ENCODE measurements at regions not wholly inside any gene's neighbourhood (a gene's known extent, or its start where the extent isn't known, plus 50 kb on each side); places are given as distances from the start of the nearest gene placed in this dataset.

- no peak overlapping the region for H3K4me3 Mint-ChIP-seq
- H3K9ac ChIP-seq (ENCODE audit: insufficient read depth, low read length, poor library complexity, severe bottlenecking): no peak overlapping the region
- no peaks in the 10 kb centered on the region for H3K36me3 Mint-ChIP-seq
- no peaks in the 10 kb centered on the region for H3K4me1 Mint-ChIP-seq
- H3K27ac ChIP-seq (ENCODE audit: low read depth in 1 of 2, low read length in 2 of 2): no peak overlapping the region
- no peaks in the 10 kb centered on the region for H4K20me1 ChIP-seq (ENCODE audit: insufficient read depth, low read length)
- DNase-seq: no peak
- H3K36me3 ChIP-seq (replicated peaks in 1 of 2; ENCODE audit: control insufficient read depth in 1 of 2, insufficient read depth in 2 of 2, low read length in 2 of 2): no peaks in the 10 kb centered on the region
- WGBS (ENCODE audit: insufficient coverage): no CpG with 5 or more reads among the region's 3 CpGs
- no peak overlapping the region for H3K4me3 ChIP-seq (replicated peaks in 1 of 3; ENCODE audit: low read depth in 2 of 3, low read length in 3 of 3)
- no peak overlapping the region for H3K27ac Mint-ChIP-seq
- H3K4me2 ChIP-seq (replicated peaks; ENCODE audit: extremely low read depth, low read length, poor library complexity, severe bottlenecking): no peak overlapping the region
- no peaks in the 10 kb centered on the region for H3K9me3 ChIP-seq (replicated peaks in 1 of 2; ENCODE audit: control insufficient read depth in 1 of 2, insufficient read depth in 1 of 2, low read length in 2 of 2)
- H3K27me3 ChIP-seq (ENCODE audit: control insufficient read depth in 2 of 2, insufficient read depth in 2 of 2, low read length in 2 of 2): no peaks in the 10 kb centered on the region
- intact Hi-C loops (cut with micrococcal nuclease): no loop called here
- H3K4me1 ChIP-seq (ENCODE audit: control insufficient read depth in 1 of 2, insufficient read depth in 2 of 2, low read length in 2 of 2): no peaks in the 10 kb centered on the region
- peaks cover 0 to 5% (median 0%) of the 10 kb centered on the region in 3 donors for H3K27me3 Mint-ChIP-seq (ENCODE audit: low read depth in 3 of 3)
- H3K9me3 Mint-ChIP-seq: peaks cover 0 to 5% (median 1%) of the 10 kb centered on the region in 7 donors
- no peak overlapping the region for H2AFZ ChIP-seq (ENCODE audit: insufficient read depth, low read depth, low read length, poor library complexity, severe bottlenecking)
- TF ChIP-seq CTCF (IDR thresholded peaks at IDR 0.05): no peak
- no peaks in the 10 kb centered on the region for H3K79me2 ChIP-seq (ENCODE audit: insufficient read depth, low read length)
Observed at GRCh38 chr18:57853133-57853532, 50.0 kb upstream of the ATP8B1 start.
